ENCODE measurements at regions not wholly inside any gene's neighbourhood (a gene's known extent, or its start where the extent isn't known, plus 50 kb on each side); places are given as distances from the start of the nearest gene placed in this dataset.

- TF ChIP-seq CTCF (IDR thresholded peaks at IDR 0.05; ENCODE audit: low read depth, low read length) (no peak), EZH2phosphoT487 (IDR thresholded peaks at IDR 0.05; ENCODE audit: low read depth) (no peak)
Measured at GRCh38 chr15:85976986-85977385, 102.7 kb upstream of the AGBL1 start.
